ENCODE measurements at regions not wholly inside any gene's neighbourhood (a gene's known extent, or its start where the extent isn't known, plus 50 kb on each side); places are given as distances from the start of the nearest gene placed in this dataset.

GRCh38 chr3:180825964-180826363 lies 86.5 kb upstream of the FXR1 start:
- TF ChIP-seq EZH2 (IDR thresholded peaks at IDR 0.05; ENCODE audit: insufficient read depth, poor library complexity, severe bottlenecking) (no peak), EZH2phosphoT487 (IDR thresholded peaks at IDR 0.05; ENCODE audit: insufficient read depth, low read depth) (no peak)
